ENCODE measurements at regions not wholly inside any gene's neighbourhood (a gene's known extent, or its start where the extent isn't known, plus 50 kb on each side); places are given as distances from the start of the nearest gene placed in this dataset.

GRCh38 chr3:16089521-16089920, 85.0 kb upstream of the GALNT15 start:
- Histone ChIP-seq H2BK15ac (ENCODE audit: low read depth, low read length) (no peak overlapping the region), H2BK12ac (ENCODE audit: insufficient read length, low read depth, low read length) (no peak overlapping the region), H2AK5ac (ENCODE audit: insufficient read length, low read length) (no peak overlapping the region), H3K27ac (ENCODE audit: insufficient read length, low read depth, low read length) (no peak overlapping the region), H4K20me1 (ENCODE audit: control insufficient read depth, insufficient read depth, insufficient read length) (no peaks in the 10 kb centered on the region), H3K23ac (ENCODE audit: insufficient read length, low read depth, low read length) (no peak overlapping the region), H3K9ac (ENCODE audit: extremely low read depth, insufficient read length, low read length) (no peak overlapping the region), H3K4me1 (ENCODE audit: insufficient read depth, low read length) (no peaks in the 10 kb centered on the region), H3K4me2 (ENCODE audit: insufficient read depth, insufficient read length, low read length) (no peak overlapping the region), H2BK5ac (ENCODE audit: insufficient read length, low read length) (no peak overlapping the region), H4K91ac (ENCODE audit: insufficient read length, low read depth, low read length) (no peak overlapping the region), H3T11ph (ENCODE audit: low read length) (no peak overlapping the region), H2BK120ac (ENCODE audit: low read depth, low read length, poor library complexity, severe bottlenecking) (no peak overlapping the region), H3K23me2 (ENCODE audit: insufficient read length, low read depth, low read length, poor library complexity, severe bottlenecking) (peaks cover 2% of the 10 kb centered on the region), H3K4ac (ENCODE audit: low read depth, low read length) (no peak overlapping the region), H3K14ac (ENCODE audit: insufficient read depth, low read length) (no peak overlapping the region), H2BK20ac (ENCODE audit: low read depth, low read length, poor library complexity, severe bottlenecking) (no peak overlapping the region), H4K5ac (ENCODE audit: insufficient read length, low read depth, low read length) (no peak overlapping the region), H3K9me3 (ENCODE audit: control insufficient read depth, low read depth, low read length) (no peaks in the 10 kb centered on the region), H3K79me2 (ENCODE audit: insufficient read depth, low read length) (no peaks in the 10 kb centered on the region), H3K18ac (ENCODE audit: insufficient read length, low read depth, low read length) (no peak overlapping the region), H4K8ac (replicated peaks; ENCODE audit: insufficient read length, low read depth, low read length) (no peak overlapping the region), H3K56ac (ENCODE audit: insufficient read length, low read depth, low read length) (no peak overlapping the region), H3K79me1 (ENCODE audit: insufficient read depth, low read depth, low read length, poor library complexity, severe bottlenecking) (no peaks in the 10 kb centered on the region), H2AFZ (ENCODE audit: low read length) (no peak overlapping the region), H3K27me3 (ENCODE audit: insufficient read depth, low read length) (no peaks in the 10 kb centered on the region)
- WGBS (ENCODE audit: extremely low coverage, insufficient read length, low lambda C conversion rate): no CpG with 5 or more reads among the region's 1 CpG
- TF ChIP-seq CTCF (conservative IDR thresholded peaks at IDR 0.05): no peak
- DNase-seq: no peak
- Mint-ChIP-seq H3K9me3 (peaks cover 3 to 4% of the 10 kb centered on the region in 2 experiments; a peak in 4 of 5 replicates), H3K27ac (no peak overlapping the region), H3K36me3 (ENCODE audit: insufficient read depth in 1 of 3, low read depth in 3 of 3) (no peaks in the 10 kb centered on the region), H3K27me3 (ENCODE audit: low read depth) (peaks cover 2% of the 10 kb centered on the region), H3K4me1 (no peaks in the 10 kb centered on the region), H3K4me3 (no peak overlapping the region)
